ENCODE measurements at regions not wholly inside any gene's neighbourhood (a gene's known extent, or its start where the extent isn't known, plus 50 kb on each side); places are given as distances from the start of the nearest gene placed in this dataset.

- ChIA-PET RAD21 (ENCODE audit: unreplicated experiment) (no interaction called here), POLR2A (no interaction called here), SMC1A (ENCODE audit: uncharacterized antibody, unreplicated experiment) (no interaction called here), CTCF (no interaction called here)
- no peak overlapping the region for H3K4me2 ChIP-seq (ENCODE audit: control insufficient read depth, insufficient read depth)
- no peak for TF ChIP-seq LARP7 (IDR thresholded peaks at IDR 0.05)
- TF ChIP-seq EGR1 (IDR thresholded peaks at IDR 0.05; ENCODE audit: borderline replicate concordance in 1 of 2, low read depth in 2 of 2, low read length in 2 of 2): no peak
- TF ChIP-seq CREM (IDR thresholded peaks at IDR 0.05; ENCODE audit: low read depth): no peak
- no peak for TF ChIP-seq ETV6 (conservative IDR thresholded peaks at IDR 0.05 in 1 of 2, IDR thresholded peaks at IDR 0.05 in 1 of 2; ENCODE audit: borderline replicate concordance in 1 of 2, low read depth in 1 of 2)
- TF ChIP-seq STAT3 (IDR thresholded peaks at IDR 0.05; ENCODE audit: low read depth, low read length): no peak
- no peak for TF ChIP-seq CREB1 (IDR thresholded peaks at IDR 0.05; ENCODE audit: low read depth)
- no peak for TF ChIP-seq ZNF207 (IDR thresholded peaks at IDR 0.05; ENCODE audit: borderline replicate concordance)
- no peak for TF ChIP-seq CBX5 (IDR thresholded peaks at IDR 0.05; ENCODE audit: low read depth)
- no peak for TF ChIP-seq YBX1 (IDR thresholded peaks at IDR 0.05)
- TF ChIP-seq SIX5 (IDR thresholded peaks at IDR 0.05; ENCODE audit: low read depth, low read length, severe bottlenecking): no peak
- TF ChIP-seq SRF (IDR thresholded peaks at IDR 0.05; ENCODE audit: low read depth in 2 of 2, low read length in 2 of 2): no peak
- no peak for TF ChIP-seq TCF12 (IDR thresholded peaks at IDR 0.05; ENCODE audit: low read depth, low read length)
- no peak for TF ChIP-seq NFYA (IDR thresholded peaks at IDR 0.05; ENCODE audit: borderline replicate concordance, low read depth, low read length)
- TF ChIP-seq RELA (IDR thresholded peaks at IDR 0.05; ENCODE audit: borderline replicate concordance, partially characterized antibody): no peak
- TF ChIP-seq SMARCA5 (IDR thresholded peaks at IDR 0.05): no peak
- no peak for TF ChIP-seq MYB (IDR thresholded peaks at IDR 0.05; ENCODE audit: borderline replicate concordance, low read depth, low read length)
- no peaks in the 10 kb centered on the region for H3K27me3 ChIP-seq (replicated peaks in 1 of 2; ENCODE audit: control insufficient read depth in 2 of 2, insufficient read depth in 2 of 2, low read length in 1 of 2)
- H3K36me3 ChIP-seq (ENCODE audit: control insufficient read depth in 2 of 2, insufficient read depth in 2 of 2, low read length in 1 of 2): no peaks in the 10 kb centered on the region
- no peak overlapping the region for H2AFZ ChIP-seq (ENCODE audit: control insufficient read depth, low read depth, low read length)
- H4K20me1 ChIP-seq (ENCODE audit: control insufficient read depth, insufficient read depth): no peaks in the 10 kb centered on the region
- WGBS (ENCODE audit: insufficient coverage, insufficient replicate concordance, low lambda C conversion rate, missing lambda C conversion rate): 4% methylated on average over 4 of the region's 4 CpGs
- in situ Hi-C loops (cut with MboI) (no loop called here), intact Hi-C loops (cut with micrococcal nuclease; ENCODE audit: unreplicated experiment) (no loop called here)
- no TSS peak for BruUV-seq (replicated peaks)
- no peak for FAIRE-seq
- no peak overlapping the region for H3K4me3 ChIP-seq
- H3K27ac ChIP-seq (ENCODE audit: control insufficient read depth, insufficient read depth): no peak overlapping the region
- H3K9ac ChIP-seq (ENCODE audit: control insufficient read depth, insufficient read depth, low read length): no peak overlapping the region
- no peak for ATAC-seq
- H3K9me3 ChIP-seq (replicated peaks; ENCODE audit: control insufficient read depth, insufficient read depth, low read length): no peaks in the 10 kb centered on the region
- no peaks in the 10 kb centered on the region for H3K4me1 ChIP-seq (ENCODE audit: control insufficient read depth, insufficient read depth, low read length)
- no peak for DNase-seq (ENCODE audit: low read depth, low spot score)
- no peaks in the 10 kb centered on the region for H3K79me2 ChIP-seq (ENCODE audit: control insufficient read depth, insufficient read depth, low read length)
These were observed 1209.9 kb upstream of the WWC1 start for GRCh38 chr5:167081561-167081960.

All from GM12878 (cell line).